Keratinocyte (primary cell): ENCODE measurements at regions not wholly inside any gene's neighbourhood (a gene's known extent, or its start where the extent isn't known, plus 50 kb on each side); places are given as distances from the start of the nearest gene placed in this dataset.

ENCODE experiments used
- DNase-seq: peaks from one replicate; pipeline ENCODE4 v3.0.0-alpha.2; 2011; ENCODE audit warnings: low read depth, missing footprints, low spot score
- FAIRE-seq: peaks from 2 replicates; lab custom pipeline; 2011; peaks lifted over from hg19 to GRCh38; lab: Jason Lieb, UNC
- H2AFZ ChIP-seq: 2 replicates; pipeline ENCODE4 v1.6.0; 2012; ENCODE audit warnings: low read length, control low read depth, inconsistent platforms; ENCODE audit not compliant: control insufficient read depth
- H3K27ac ChIP-seq: 2 replicates; pipeline ENCODE4 v1.5.1; 2011; ENCODE audit warnings: low read length; ENCODE audit not compliant: control insufficient read depth, insufficient read depth
- H3K27me3 ChIP-seq: 3 replicates; pipeline ENCODE4 v1.6.0; 2011; ENCODE audit warnings: low read length; ENCODE audit not compliant: control insufficient read depth, insufficient read depth; ENCODE audit errors: extremely low read depth
- H3K36me3 ChIP-seq, 2 experiments: 2 replicates in 1 of 2; 3 replicates in 1 of 2; pipeline ENCODE4 v1.5.1; 2011; ENCODE audit warnings: low read length in 2 of 2, mild to moderate bottlenecking in 1 of 2; ENCODE audit not compliant: control insufficient read depth in 2 of 2, insufficient read depth in 2 of 2; ENCODE audit errors: extremely low read depth in 1 of 2
- H3K4me1 ChIP-seq: 3 replicates; pipeline ENCODE4 v1.5.1; 2011; ENCODE audit warnings: low read length; ENCODE audit not compliant: control insufficient read depth, insufficient read depth; ENCODE audit errors: extremely low read depth
- H3K4me2 ChIP-seq: 3 replicates; pipeline ENCODE4 v1.6.0; 2011; ENCODE audit warnings: low read depth, low read length; ENCODE audit not compliant: control insufficient read depth, insufficient read depth; ENCODE audit errors: extremely low read depth
- H3K4me3 ChIP-seq, 3 experiments: fragments of 200-600 bp in 1 of 3; sonication (generic) in 1 of 3; 2 replicates in 2 of 3; 3 replicates in 1 of 3; pipeline ENCODE4 v1.5.1; 2011 to 2016; ENCODE audit warnings: low read length in 3 of 3, mild to moderate bottlenecking in 3 of 3, control low read depth in 2 of 3, inconsistent platforms in 1 of 3, low read depth in 1 of 3, mixed read lengths in 1 of 3, mixed run types in 1 of 3, moderate library complexity in 1 of 3; ENCODE audit not compliant: control insufficient read depth in 2 of 3, insufficient read depth in 2 of 3; ENCODE audit errors: extremely low read depth in 1 of 3
- H3K79me2 ChIP-seq: 2 replicates; pipeline ENCODE4 v1.6.0; 2012; ENCODE audit warnings: low read length; ENCODE audit not compliant: control insufficient read depth, insufficient read depth
- H3K9ac ChIP-seq: 3 replicates; pipeline ENCODE4 v1.6.0; 2011; ENCODE audit warnings: low read length; ENCODE audit not compliant: control insufficient read depth, insufficient read depth; ENCODE audit errors: extremely low read depth
- H3K9me1 ChIP-seq: 3 replicates; pipeline ENCODE4 v1.6.0; 2011; ENCODE audit warnings: low read length; ENCODE audit not compliant: control insufficient read depth, insufficient read depth; ENCODE audit errors: extremely low read depth
- H3K9me3 ChIP-seq: 2 replicates; pipeline ENCODE4 v1.5.1; 2012; ENCODE audit warnings: low read depth, low read length; ENCODE audit not compliant: control insufficient read depth
- H4K20me1 ChIP-seq: 3 replicates; pipeline ENCODE4 v1.6.0; 2011; ENCODE audit warnings: low read length; ENCODE audit not compliant: control insufficient read depth, insufficient read depth; ENCODE audit errors: extremely low read depth
- CTCF ChIP-seq, 3 experiments: IDR thresholded peaks in 1 of 3; conservative IDR thresholded peaks in 1 of 3; optimal IDR thresholded peaks in 1 of 3; 2 replicates in 2 of 3; 3 replicates in 1 of 3; pipeline versions ENCODE3 to v1.5.1; 2011; ENCODE audit warnings: low read length in 3 of 3, mild to moderate bottlenecking in 3 of 3, moderate library complexity in 2 of 3, control low read depth in 1 of 3, inconsistent platforms in 1 of 3; ENCODE audit not compliant: insufficient read depth in 2 of 3; ENCODE audit errors: extremely low read depth in 1 of 3
- EZH2 ChIP-seq: IDR thresholded peaks from one replicate; pipeline ENCODE4 v1.6.1; 2012; ENCODE audit warnings: inconsistent platforms, mild to moderate bottlenecking, low read length, moderate library complexity
- dilution Hi-C: fragments of 300-500 bp; cut with MboI; formaldehyde crosslinking; loops from one replicate; pipeline ENCODE4 v1.7.0; 2020; ENCODE audit warnings: low sequenced_read_pairs; ENCODE audit not compliant: extremely low pct_ligation_motif_present

- H4K20me1 ChIP-seq, result no peaks in the 10 kb centered on the region
- no peaks in the 10 kb centered on the region for H3K4me1 ChIP-seq
- H3K9me3 ChIP-seq, result no peaks in the 10 kb centered on the region
- DNase-seq (no peak), FAIRE-seq (no peak)
- dilution Hi-C loops, result no loop called here
- H3K9me1 ChIP-seq, result no peaks in the 10 kb centered on the region
- H3K36me3 ChIP-seq, result no peaks in the 10 kb centered on the region
- H3K9ac ChIP-seq, result no peak overlapping the region
- H3K27ac ChIP-seq, result no peak overlapping the region
- H3K4me2 ChIP-seq, result no peak overlapping the region
- H3K79me2 ChIP-seq, result no peaks in the 10 kb centered on the region
- no peak for TF ChIP-seq CTCF (optimal IDR thresholded peaks at IDR 0.05 in 1 of 3, IDR thresholded peaks at IDR 0.05 in 1 of 3, conservative IDR thresholded peaks at IDR 0.05 in 1 of 3; ENCODE audit: extremely low read depth in 1 of 3, insufficient read depth in 2 of 3, low read length in 3 of 3)
- TF ChIP-seq EZH2, result no peak
- H3K27me3 ChIP-seq, result no peaks in the 10 kb centered on the region
- no peak overlapping the region for H3K4me3 ChIP-seq
- H2AFZ ChIP-seq, result no peak overlapping the region
Observed at GRCh38 chr4:137203601-137204000, 328.7 kb downstream of the PCDH18 start.

DNA sequence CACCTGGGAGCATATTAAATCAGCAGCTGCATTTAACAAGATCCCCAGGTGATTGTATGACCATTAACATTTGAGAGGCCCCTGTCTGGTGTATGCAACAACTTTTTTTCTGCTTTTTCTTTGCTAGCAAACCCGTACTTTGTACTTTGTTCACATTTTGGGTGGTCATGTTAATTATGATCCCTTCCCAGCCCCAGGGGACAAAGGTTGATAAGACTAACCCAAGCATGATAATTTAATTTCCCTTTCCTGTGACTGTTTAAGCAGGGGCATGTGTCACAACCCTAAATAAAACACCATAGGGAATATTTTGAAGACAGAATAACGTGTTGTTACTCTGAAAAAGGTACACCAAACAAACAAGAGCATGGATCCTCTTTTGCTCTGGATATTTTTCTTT lies 332.0 kb downstream of the PCDH18 start:
- no peaks in the 10 kb centered on the region for H3K36me3 ChIP-seq
- H3K4me2 ChIP-seq, result no peak overlapping the region
- H4K20me1 ChIP-seq, result no peaks in the 10 kb centered on the region
- dilution Hi-C loops, result no loop called here
- no peak overlapping the region for H3K9ac ChIP-seq
- no peaks in the 10 kb centered on the region for H3K79me2 ChIP-seq
- H3K9me1 ChIP-seq, result no peaks in the 10 kb centered on the region
- H2AFZ ChIP-seq, result no peak overlapping the region
- H3K27ac ChIP-seq, result no peak overlapping the region
- no peak for DNase-seq
- no peak for FAIRE-seq
- no peaks in the 10 kb centered on the region for H3K27me3 ChIP-seq
- no peaks in the 10 kb centered on the region for H3K9me3 ChIP-seq
- TF ChIP-seq EZH2, result no peak
- TF ChIP-seq CTCF (optimal IDR thresholded peaks at IDR 0.05 in 1 of 3, IDR thresholded peaks at IDR 0.05 in 1 of 3, conservative IDR thresholded peaks at IDR 0.05 in 1 of 3; ENCODE audit: extremely low read depth in 1 of 3, insufficient read depth in 2 of 3, low read length in 3 of 3), result no peak
- H3K4me3 ChIP-seq, result no peak overlapping the region
- H3K4me1 ChIP-seq, result no peaks in the 10 kb centered on the region
